Ammon's horn (tissue), 1 donor: ENCODE measurements at regions not wholly inside any gene's neighbourhood (a gene's known extent, or its start where the extent isn't known, plus 50 kb on each side); places are given as distances from the start of the nearest gene placed in this dataset.
"Not testable (repeated sequence)": the region's sequence is repeated elsewhere in the genome, so short reads cannot be mapped to it uniquely, and the experiment has no call there.

Source experiments
- DNase-seq: peaks from one replicate; pipeline ENCODE4 v3.0.0-alpha.2; 2016; ENCODE audit warnings: low spot score

GRCh38 chr6:56838965-56839364, 115.9 kb upstream of the BEND6 start:
- no peak for DNase-seq

GRCh38 chr6:56838016-56838555, 116.8 kb upstream of the BEND6 start:
- no peak for DNase-seq

GRCh38 chr6:56837322-56837894, 117.5 kb upstream of the BEND6 start:
- no peak for DNase-seq

- DNase-seq, result no peak
Measured at GRCh38 chr6:56835612-56836011, 119.3 kb upstream of the BEND6 start.

- DNase-seq, result no peak
Measured at GRCh38 chr6:56833873-56834272, 121.0 kb upstream of the BEND6 start.

- DNase-seq, result no peak
Measured at GRCh38 chr6:56833127-56833791, 121.6 kb upstream of the BEND6 start.

- no peak for DNase-seq
Measured at GRCh38 chr6:56832225-56832624, 122.7 kb upstream of the BEND6 start.

GRCh38 chr6:56831334-56831733, 123.6 kb upstream of the BEND6 start:
- no peak for DNase-seq

- no peak for DNase-seq
Measured at GRCh38 chr6:56827908-56828649, 126.8 kb upstream of the BEND6 start.

GRCh38 chr6:56824431-56824830, 130.5 kb upstream of the BEND6 start:
- DNase-seq, result not testable (repeated sequence)

GRCh38 chr6:56821005-56821432, 133.9 kb upstream of the BEND6 start:
- no peak for DNase-seq

GRCh38 chr6:56820060-56820459, 134.8 kb upstream of the BEND6 start:
- DNase-seq, result no peak

- DNase-seq, result peak; percentile 51
Measured at GRCh38 chr6:56819604-56820003, 135.3 kb upstream of the BEND6 start.

- DNase-seq, result no peak
Measured at GRCh38 chr6:56816370-56816769, 138.5 kb upstream of the BEND6 start.

- DNase-seq, result no peak
Measured at GRCh38 chr6:56815436-56815835, 139.5 kb upstream of the BEND6 start.

- no peak for DNase-seq
Measured at GRCh38 chr6:56814802-56815201, 140.1 kb upstream of the BEND6 start.

GRCh38 chr6:56814308-56814707, 140.6 kb upstream of the BEND6 start:
- no peak for DNase-seq

- DNase-seq, result not testable (repeated sequence)
Measured at GRCh38 chr6:56812851-56813250, 142.1 kb upstream of the BEND6 start.

- DNase-seq, result peak; percentile 52
Measured at GRCh38 chr6:56808871-56809359, 146.0 kb upstream of the BEND6 start.

- DNase-seq, result no peak
Measured at GRCh38 chr6:56807989-56808337, 146.9 kb upstream of the BEND6 start.

- no peak for DNase-seq
Measured at GRCh38 chr6:56807326-56807988, 147.4 kb upstream of the BEND6 start.

- DNase-seq, result no peak
Measured at GRCh38 chr6:56806368-56806767, 148.5 kb upstream of the BEND6 start.
